GM12878 (cell line): ENCODE measurements at regions not wholly inside any gene's neighbourhood (a gene's known extent, or its start where the extent isn't known, plus 50 kb on each side); places are given as distances from the start of the nearest gene placed in this dataset.

ENCODE experiments used
- ATAC-seq: fragments of 200-7000 bp; cut with Tn5 transposase; 3 replicates; pipeline ENCODE4 v1.9.1; 2020; ENCODE audit warnings: mild to moderate bottlenecking, moderate library complexity
- BruUV-seq: library from RNA; stranded (reverse); fragments of 400-500 nt; replicated peaks from 2 replicates; lab custom pipeline; 2021; lab: Mats Ljungman, UMichigan
- CTCF ChIA-PET: fragments of 300-600 bp; sonication (Branson Sonifier 250); formaldehyde crosslinking; extraction: SDS; loops from one replicate; lab custom pipeline; 2021; ENCODE audit warnings: inconsistent platforms; lab: Yijun Ruan, JAX
- POLR2A ChIA-PET: fragments of 350-600 bp; formaldehyde crosslinking; extraction: SDS; loops from one replicate; lab custom pipeline; 2021; ENCODE audit warnings: inconsistent platforms; lab: Charles Lee
- RAD21 ChIA-PET: fragments of 300-600 bp; sonication (Branson Sonifier 250); formaldehyde crosslinking; loops from one replicate; lab custom pipeline; 2023; ENCODE audit warnings: antibody characterized with exemption; ENCODE audit not compliant: unreplicated experiment; lab: Charles Lee
- SMC1A ChIA-PET: fragments of 300-600 bp; sonication (Branson Sonifier 250); formaldehyde crosslinking; loops from one replicate; lab custom pipeline; 2023; ENCODE audit not compliant: unreplicated experiment, uncharacterized antibody; lab: Charles Lee
- DNase-seq: peaks from one replicate; pipeline ENCODE4 v3.0.0-alpha.2; 2011; ENCODE audit warnings: low read depth, low spot score
- FAIRE-seq: peaks from 3 replicates; lab custom pipeline; 2011; peaks lifted over from hg19 to GRCh38; lab: Jason Lieb, UNC
- H2AFZ ChIP-seq: 2 replicates; pipeline ENCODE4 v1.6.0; 2011; ENCODE audit warnings: low read depth, low read length, control low read depth; ENCODE audit not compliant: control insufficient read depth
- H3K27ac ChIP-seq: 2 replicates; pipeline ENCODE4 v1.5.1; 2011; ENCODE audit warnings: control low read depth; ENCODE audit not compliant: control insufficient read depth, insufficient read depth
- H3K27me3 ChIP-seq, 2 experiments: replicated peaks in 1 of 2; 2 replicates each; pipeline versions ENCODE4 v1.6.0 to v1.6.1; 2011; ENCODE audit warnings: low read length in 1 of 2; ENCODE audit not compliant: control insufficient read depth in 2 of 2, insufficient read depth in 2 of 2
- H3K36me3 ChIP-seq, 2 experiments: 2 replicates each; pipeline ENCODE4 v1.5.1; 2011; ENCODE audit warnings: low read length in 1 of 2; ENCODE audit not compliant: control insufficient read depth in 2 of 2, insufficient read depth in 2 of 2
- H3K4me1 ChIP-seq: 2 replicates; pipeline ENCODE4 v1.6.1; 2011; ENCODE audit warnings: mild to moderate bottlenecking, low read length, moderate library complexity, mixed read lengths; ENCODE audit not compliant: control insufficient read depth, insufficient read depth
- H3K4me2 ChIP-seq: 2 replicates; pipeline ENCODE4 v1.6.0; 2011; ENCODE audit warnings: control low read depth; ENCODE audit not compliant: control insufficient read depth, insufficient read depth
- H3K4me3 ChIP-seq: fragments of 200-600 bp; sonication (generic); 2 replicates; pipeline ENCODE4 v1.5.1; 2016
- H3K79me2 ChIP-seq: 2 replicates; pipeline ENCODE4 v1.6.0; 2011; ENCODE audit warnings: low read length; ENCODE audit not compliant: control insufficient read depth, insufficient read depth
- H3K9ac ChIP-seq: 2 replicates; pipeline ENCODE4 v1.8.0; 2011; ENCODE audit warnings: low read length, control low read depth, mixed read lengths; ENCODE audit not compliant: control insufficient read depth, insufficient read depth
- H3K9me3 ChIP-seq: replicated peaks from 3 replicates; pipeline ENCODE4 v1.5.1; 2011; ENCODE audit warnings: mild to moderate bottlenecking, low read length; ENCODE audit not compliant: control insufficient read depth, insufficient read depth
- H4K20me1 ChIP-seq: 2 replicates; pipeline ENCODE4 v1.6.0; 2011; ENCODE audit not compliant: control insufficient read depth, insufficient read depth
- BMI1 ChIP-seq: fragments of 450-650 bp; IDR thresholded peaks from 2 replicates; pipeline ENCODE4 v1.6.1; 2016; ENCODE audit warnings: mild to moderate bottlenecking, moderate library complexity, borderline replicate concordance
- CHD4 ChIP-seq: fragments of 200-600 bp; sonication (generic); IDR thresholded peaks from 2 replicates; pipeline ENCODE4 v1.6.1; 2016; ENCODE audit warnings: mild to moderate bottlenecking
- CREM ChIP-seq: IDR thresholded peaks from 2 replicates; pipeline ENCODE4 v1.6.1; 2014; ENCODE audit warnings: antibody characterized with exemption, low read depth
- DPF2 ChIP-seq: fragments of 450-650 bp; IDR thresholded peaks from 2 replicates; pipeline ENCODE4 v1.6.1; 2017; ENCODE audit warnings: mild to moderate bottlenecking
- MEF2A ChIP-seq: IDR thresholded peaks from 2 replicates; pipeline ENCODE4 v1.6.1; 2011; ENCODE audit warnings: low read depth, mild to moderate bottlenecking, low read length, moderate library complexity; ENCODE audit not compliant: insufficient read depth
- SIN3A ChIP-seq: IDR thresholded peaks from 2 replicates; pipeline ENCODE4 v1.6.1; 2012; ENCODE audit warnings: low read depth, low read length, improper control_type of control experiment
- SMARCA5 ChIP-seq: fragments of 450-650 bp; IDR thresholded peaks from 2 replicates; pipeline ENCODE4 v1.6.1; 2017; ENCODE audit warnings: mild to moderate bottlenecking
- ZNF217 ChIP-seq: fragments of 450-650 bp; IDR thresholded peaks from 2 replicates; pipeline ENCODE4 v1.6.1; 2017; ENCODE audit warnings: antibody characterized with exemption, mild to moderate bottlenecking
- ZNF24 ChIP-seq: fragments of 450-650 bp; IDR thresholded peaks from 2 replicates; pipeline ENCODE4 v1.6.1; 2017; ENCODE audit warnings: antibody characterized with exemption, mild to moderate bottlenecking
- WGBS: methylation state at CpG from one replicate; pipeline ENCODE4 v1.1.6; 2016; ENCODE audit warnings: low lambda C conversion rate; ENCODE audit not compliant: insufficient replicate concordance, insufficient coverage; ENCODE audit errors: missing lambda C conversion rate; 5-methylcytosine and 5-hydroxymethylcytosine counted together
- in situ Hi-C: fragments of 300-500 bp; cut with MboI; formaldehyde crosslinking; loops from 9 replicates; pipeline ENCODE4 v1.14.3; 2018; ENCODE audit warnings: mixed read lengths
- intact Hi-C: fragments of 100-400 bp; cut with micrococcal nuclease; formaldehyde crosslinking; loops from one replicate; pipeline ENCODE4 v1.14.2; 2022; ENCODE audit not compliant: unreplicated experiment
- TF ChIP-seq, protein P1 (sequence below): IDR thresholded peaks from 2 replicates; pipeline ENCODE4 v1.6.1; 2011; ENCODE audit warnings: borderline replicate concordance, low read depth, mild to moderate bottlenecking, moderate library complexity, mixed read lengths, low read length; ENCODE audit not compliant: insufficient read depth; ENCODE audit errors: extremely low read length

DNA sequence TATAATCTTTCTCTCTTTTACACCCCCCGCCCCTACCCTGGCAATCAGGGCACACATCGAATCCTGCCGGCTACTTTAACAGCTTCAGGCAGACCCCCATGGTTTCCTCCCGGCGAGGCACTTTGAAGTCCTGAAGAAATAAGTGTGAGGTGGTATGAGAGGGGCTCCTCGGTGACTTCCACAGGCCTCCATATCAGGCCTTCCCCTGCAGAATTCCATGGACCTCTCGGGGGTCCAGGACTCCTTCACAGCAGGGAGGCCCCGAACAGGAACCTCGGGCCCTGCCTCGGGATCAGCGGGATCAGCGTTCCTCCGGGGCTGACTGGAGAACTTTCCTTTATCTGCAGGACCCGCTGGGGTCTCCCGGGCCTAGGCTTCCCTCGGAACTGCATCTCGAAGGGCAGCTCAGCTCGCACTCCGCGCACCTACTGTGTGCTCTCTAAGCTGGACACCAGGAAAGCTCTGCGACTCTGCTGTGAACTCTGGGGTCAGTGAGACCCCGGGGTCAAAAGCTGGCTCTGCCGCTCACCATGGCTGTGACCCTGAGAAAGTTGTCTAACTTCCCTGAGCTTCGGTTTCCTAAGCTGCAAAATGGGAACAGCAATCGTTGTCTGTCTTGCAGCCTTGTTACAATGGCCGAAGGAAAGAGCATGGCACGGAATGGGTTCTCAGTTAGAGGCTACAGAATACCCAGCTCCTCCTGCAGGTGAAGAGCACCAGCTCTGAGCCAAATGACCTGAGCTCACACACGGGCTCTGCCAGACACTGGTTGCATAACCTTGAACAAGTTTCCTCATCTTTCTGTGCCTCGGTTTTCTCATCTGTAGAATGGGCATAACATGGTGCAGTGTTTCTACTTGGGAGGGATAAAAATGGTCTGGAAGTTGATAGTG, 97.4 kb upstream of the ID2 start:
- ChIA-PET POLR2A (interaction anchor here (0.8 to 5.5 kb wide), 8 partner anchors 10 to 99 kb away, joined by 3 to 42 read pairs (median 4); partner anchors contain the start of gene ID2), CTCF (interaction anchor here (0.9 to 2.6 kb wide), 13 partner anchors 9 to 109 kb away, joined by 3 to 10 read pairs (median 3); partner anchors contain the start of gene ID2), RAD21 (interaction anchor here (0.6 to 8.9 kb wide), 16 partner anchors 10 to 109 kb away, joined by 3 to 76 read pairs (median 4); partner anchors contain the start of gene ID2), SMC1A (interaction anchor here (0.6 to 4.7 kb wide), 13 partner anchors 7 to 96 kb away, joined by 3 to 50 read pairs (median 4); partner anchors contain the start of gene ID2)
- no peak for ATAC-seq
- TSS peak; percentile 84 for BruUV-seq
- no peak for DNase-seq
- H3K27ac ChIP-seq = 0 out of 2 replicates have a peak overlapping the region, but pooled peaks have one; percentile 14
- no peaks in the 10 kb centered on the region for H4K20me1 ChIP-seq
- H3K4me2 ChIP-seq = peak overlapping the region; percentile 63
- peak; percentile 46; the same call in 1 of the 2 replicates for TF ChIP-seq DPF2
- TF ChIP-seq BMI1 = no peak
- 0 out of 2 replicates have a peak, but pooled peaks have one; percentile 31 for TF ChIP-seq SMARCA5
- FAIRE-seq = no peak
- no peaks in the 10 kb centered on the region for H3K9me3 ChIP-seq
- in situ Hi-C loops (no loop called here), intact Hi-C loops (no loop called here)
- 0 out of 2 replicates have a peak overlapping the region, but pooled peaks have one; percentile 28 for H3K4me3 ChIP-seq
- no peaks in the 10 kb centered on the region for H3K36me3 ChIP-seq
- H2AFZ ChIP-seq = peak overlapping the region; percentile 61
- no peaks in the 10 kb centered on the region for H3K27me3 ChIP-seq
- H3K9ac ChIP-seq = no peak overlapping the region
- no peaks in the 10 kb centered on the region for H3K79me2 ChIP-seq
- 80% methylated on average over 29 of the region's 29 CpGs for WGBS
- peaks cover 27% of the 10 kb centered on the region for H3K4me1 ChIP-seq

DNA sequence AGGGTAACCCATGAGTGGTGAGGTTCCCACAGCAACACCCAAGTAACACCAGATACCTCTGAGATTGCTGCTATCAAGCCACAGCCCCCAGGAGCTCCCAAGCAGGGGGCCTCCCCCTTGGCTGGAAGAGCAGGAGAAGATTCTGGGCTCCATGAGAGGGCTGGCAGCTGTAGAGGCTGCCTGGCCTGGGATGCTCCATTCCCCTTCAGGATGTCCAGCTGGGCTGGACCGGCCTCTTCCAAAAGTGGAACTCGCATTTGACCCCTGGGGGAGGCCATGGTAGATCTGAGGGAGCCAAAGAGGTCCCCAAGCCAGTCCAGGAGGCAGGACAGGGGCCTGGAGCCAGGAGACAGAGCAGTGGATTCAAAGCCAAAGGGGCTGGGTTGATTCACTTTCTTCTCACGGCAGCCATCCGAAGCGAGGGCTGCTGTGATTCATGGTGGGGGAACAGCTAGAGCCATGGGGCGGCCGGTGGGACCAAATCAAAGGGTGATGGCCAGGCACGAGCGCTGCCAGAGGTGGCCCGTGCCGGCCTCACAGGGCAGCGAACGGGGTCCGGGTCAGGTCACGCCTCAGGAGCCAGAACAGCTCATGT, 95.3 kb upstream of the ID2 start:
- no peak for DNase-seq
- no peaks in the 10 kb centered on the region for H4K20me1 ChIP-seq
- no peaks in the 10 kb centered on the region for H3K9me3 ChIP-seq
- intact Hi-C loops = no loop called here
- TF ChIP-seq ZNF217 = no peak
- no peak for TF ChIP-seq CREM
- TF ChIP-seq MEF2A = no peak
- no peak for TF ChIP-seq SIN3A
- TF ChIP-seq ZNF24 = no peak
- TF ChIP-seq, protein P1, sequence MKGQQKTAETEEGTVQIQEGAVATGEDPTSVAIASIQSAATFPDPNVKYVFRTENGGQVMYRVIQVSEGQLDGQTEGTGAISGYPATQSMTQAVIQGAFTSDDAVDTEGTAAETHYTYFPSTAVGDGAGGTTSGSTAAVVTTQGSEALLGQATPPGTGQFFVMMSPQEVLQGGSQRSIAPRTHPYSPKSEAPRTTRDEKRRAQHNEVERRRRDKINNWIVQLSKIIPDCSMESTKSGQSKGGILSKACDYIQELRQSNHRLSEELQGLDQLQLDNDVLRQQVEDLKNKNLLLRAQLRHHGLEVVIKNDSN = no peak
- no peak for TF ChIP-seq CHD4
- H3K4me2 ChIP-seq = no peak overlapping the region
- ATAC-seq = no peak
- no peak overlapping the region for H3K27ac ChIP-seq
- WGBS = 86% methylated on average over 15 of the region's 15 CpGs
- no peaks in the 10 kb centered on the region for H3K36me3 ChIP-seq
- BruUV-seq = no TSS peak
- no peak for FAIRE-seq
- no peaks in the 10 kb centered on the region for H3K79me2 ChIP-seq
- in situ Hi-C loops = no loop called here
- SMC1A ChIA-PET = interaction anchor here (0.9 to 4.7 kb wide), 9 partner anchors 8 to 174 kb away, joined by 3 to 50 read pairs (median 5); partner anchors contain the start of gene ID2
- POLR2A ChIA-PET = interaction anchor here (0.9 to 5.5 kb wide), 5 partner anchors 12 to 98 kb away, joined by 3 to 42 read pairs (median 4); partner anchors contain the start of gene ID2
- no peak overlapping the region for H2AFZ ChIP-seq
- RAD21 ChIA-PET = interaction anchor here (0.7 to 8.9 kb wide), 2 partner anchors 11 to 94 kb away, joined by 3 to 76 read pairs; partner anchors contain the start of gene ID2
- no peaks in the 10 kb centered on the region for H3K27me3 ChIP-seq
- CTCF ChIA-PET = interaction anchor here (0.9 kb wide), 1 partner anchor 12 kb away, joined by 3 read pairs; no protein-coding TSS in a partner anchor
- H3K4me1 ChIP-seq = peaks cover 27% of the 10 kb centered on the region
- H3K9ac ChIP-seq = no peak overlapping the region
- no peak overlapping the region for H3K4me3 ChIP-seq
